ENCODE measurements at regions not wholly inside any gene's neighbourhood (a gene's known extent, or its start where the extent isn't known, plus 50 kb on each side); places are given as distances from the start of the nearest gene placed in this dataset.
"Not testable (repeated sequence)": the region's sequence is repeated elsewhere in the genome, so short reads cannot be mapped to it uniquely, and the experiment has no call there.

- TF ChIP-seq, protein P1, sequence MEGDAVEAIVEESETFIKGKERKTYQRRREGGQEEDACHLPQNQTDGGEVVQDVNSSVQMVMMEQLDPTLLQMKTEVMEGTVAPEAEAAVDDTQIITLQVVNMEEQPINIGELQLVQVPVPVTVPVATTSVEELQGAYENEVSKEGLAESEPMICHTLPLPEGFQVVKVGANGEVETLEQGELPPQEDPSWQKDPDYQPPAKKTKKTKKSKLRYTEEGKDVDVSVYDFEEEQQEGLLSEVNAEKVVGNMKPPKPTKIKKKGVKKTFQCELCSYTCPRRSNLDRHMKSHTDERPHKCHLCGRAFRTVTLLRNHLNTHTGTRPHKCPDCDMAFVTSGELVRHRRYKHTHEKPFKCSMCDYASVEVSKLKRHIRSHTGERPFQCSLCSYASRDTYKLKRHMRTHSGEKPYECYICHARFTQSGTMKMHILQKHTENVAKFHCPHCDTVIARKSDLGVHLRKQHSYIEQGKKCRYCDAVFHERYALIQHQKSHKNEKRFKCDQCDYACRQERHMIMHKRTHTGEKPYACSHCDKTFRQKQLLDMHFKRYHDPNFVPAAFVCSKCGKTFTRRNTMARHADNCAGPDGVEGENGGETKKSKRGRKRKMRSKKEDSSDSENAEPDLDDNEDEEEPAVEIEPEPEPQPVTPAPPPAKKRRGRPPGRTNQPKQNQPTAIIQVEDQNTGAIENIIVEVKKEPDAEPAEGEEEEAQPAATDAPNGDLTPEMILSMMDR (conservative IDR thresholded peaks at IDR 0.05; ENCODE audit: low read depth, low read length): not testable (repeated sequence)
- not testable (repeated sequence) for TF ChIP-seq EZH2 (IDR thresholded peaks at IDR 0.05; ENCODE audit: borderline replicate concordance, low read depth, low read length, poor library complexity, severe bottlenecking)
Observed at GRCh38 chr9:62810318-62810717, 1620.5 kb downstream of the SPATA31A7 start.

All from A673 (cell line).